22Rv1 (cell line): ENCODE measurements at regions not wholly inside any gene's neighbourhood (a gene's known extent, or its start where the extent isn't known, plus 50 kb on each side); places are given as distances from the start of the nearest gene placed in this dataset.
"Not testable (repeated sequence)": the region's sequence is repeated elsewhere in the genome, so short reads cannot be mapped to it uniquely, and the experiment has no call there.

Experiments
- H3K27ac ChIP-seq: fragments of 450-650 bp; 2 replicates; pipeline ENCODE4 v1.5.1; 2017
- ZFX ChIP-seq: fragments of 450-650 bp; IDR thresholded peaks from 2 replicates; pipeline ENCODE4 v1.6.1; 2017; ENCODE audit warnings: antibody characterized with exemption, borderline replicate concordance
- TF ChIP-seq, protein P1 (sequence below): fragments of 450-650 bp; IDR thresholded peaks from 2 replicates; pipeline ENCODE4 v1.5.1; 2017; ENCODE audit warnings: mild to moderate bottlenecking

- no peak for TF ChIP-seq ZFX
- TF ChIP-seq, protein P1, sequence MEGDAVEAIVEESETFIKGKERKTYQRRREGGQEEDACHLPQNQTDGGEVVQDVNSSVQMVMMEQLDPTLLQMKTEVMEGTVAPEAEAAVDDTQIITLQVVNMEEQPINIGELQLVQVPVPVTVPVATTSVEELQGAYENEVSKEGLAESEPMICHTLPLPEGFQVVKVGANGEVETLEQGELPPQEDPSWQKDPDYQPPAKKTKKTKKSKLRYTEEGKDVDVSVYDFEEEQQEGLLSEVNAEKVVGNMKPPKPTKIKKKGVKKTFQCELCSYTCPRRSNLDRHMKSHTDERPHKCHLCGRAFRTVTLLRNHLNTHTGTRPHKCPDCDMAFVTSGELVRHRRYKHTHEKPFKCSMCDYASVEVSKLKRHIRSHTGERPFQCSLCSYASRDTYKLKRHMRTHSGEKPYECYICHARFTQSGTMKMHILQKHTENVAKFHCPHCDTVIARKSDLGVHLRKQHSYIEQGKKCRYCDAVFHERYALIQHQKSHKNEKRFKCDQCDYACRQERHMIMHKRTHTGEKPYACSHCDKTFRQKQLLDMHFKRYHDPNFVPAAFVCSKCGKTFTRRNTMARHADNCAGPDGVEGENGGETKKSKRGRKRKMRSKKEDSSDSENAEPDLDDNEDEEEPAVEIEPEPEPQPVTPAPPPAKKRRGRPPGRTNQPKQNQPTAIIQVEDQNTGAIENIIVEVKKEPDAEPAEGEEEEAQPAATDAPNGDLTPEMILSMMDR: no peak
- H3K27ac ChIP-seq: no peak overlapping the region
These were observed 501.5 kb downstream of the SPATA31D1 start for GRCh38 chr9:82490019-82490499.

- H3K27ac ChIP-seq: not testable (repeated sequence)
These were observed 502.2 kb downstream of the SPATA31D1 start for GRCh38 chr9:82490821-82491220.

GRCh38 chr9:82491604-82492003 is 503.0 kb downstream of the SPATA31D1 start:
- H3K27ac ChIP-seq: no peak overlapping the region
- no peak for TF ChIP-seq ZFX

GRCh38 chr9:82492274-82492673 is 503.7 kb downstream of the SPATA31D1 start:
- TF ChIP-seq ZFX: no peak
- TF ChIP-seq, protein P1: no peak

DNA sequence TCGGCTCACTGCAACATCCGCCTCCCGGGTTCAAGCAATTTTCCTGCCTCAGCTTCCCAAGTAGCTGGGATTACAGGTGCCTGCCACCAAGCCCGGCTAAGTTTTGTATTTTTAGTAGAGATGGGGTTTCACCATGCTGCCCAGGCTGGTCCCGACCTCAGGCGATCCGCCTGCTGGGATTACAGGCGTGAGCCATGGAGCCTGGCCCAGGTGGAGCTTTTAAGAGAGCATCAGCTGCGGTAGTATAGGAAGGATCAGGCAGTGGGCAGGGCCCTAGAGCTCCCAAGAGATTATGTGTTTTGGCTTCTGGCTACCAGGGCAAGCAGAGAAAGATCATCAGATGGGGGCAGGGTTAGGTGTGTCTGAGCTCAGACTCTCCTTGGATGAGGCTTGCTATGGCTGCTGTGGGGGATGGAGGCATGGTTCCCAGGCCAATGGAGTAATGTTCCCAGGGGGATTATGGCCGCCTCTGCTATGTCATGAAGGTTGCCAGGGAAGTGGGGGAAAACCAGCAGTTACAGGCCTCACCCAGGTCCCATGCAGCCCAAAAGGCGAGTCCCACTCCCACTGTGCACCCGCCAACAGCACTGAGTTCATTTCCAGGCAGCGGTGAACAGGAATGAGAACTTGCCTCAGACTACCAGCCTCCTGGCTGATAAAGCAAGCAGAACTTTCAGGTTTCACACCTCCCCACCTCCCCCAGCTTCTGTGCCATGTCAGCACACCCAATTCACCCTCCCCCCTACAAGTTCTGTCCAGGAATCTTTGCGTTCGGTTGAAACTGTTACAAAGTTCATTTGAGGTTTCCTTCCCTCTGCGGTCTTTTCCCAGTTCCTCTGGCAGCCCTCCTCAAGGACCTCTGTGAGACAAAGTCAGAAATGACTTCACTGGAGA is 507.6 kb downstream of the SPATA31D1 start:
- TF ChIP-seq, protein P1: no peak
- TF ChIP-seq ZFX: no peak

More at GRCh38 chr9:82492274-82492673, 503.7 kb downstream of the SPATA31D1 start:
- no peak overlapping the region for H3K27ac ChIP-seq

GRCh38 chr9:82498541-82499317 is 510.2 kb downstream of the SPATA31D1 start:
- H3K27ac ChIP-seq: no peak overlapping the region
- no peak for TF ChIP-seq ZFX
- TF ChIP-seq, protein P1: no peak

More for the DNA sequence above, 507.6 kb downstream of the SPATA31D1 start:
- no peak overlapping the region for H3K27ac ChIP-seq

GRCh38 chr9:82499337-82499736 is 510.8 kb downstream of the SPATA31D1 start:
- no peak overlapping the region for H3K27ac ChIP-seq
- no peak for TF ChIP-seq ZFX
- TF ChIP-seq, protein P1: no peak

DNA sequence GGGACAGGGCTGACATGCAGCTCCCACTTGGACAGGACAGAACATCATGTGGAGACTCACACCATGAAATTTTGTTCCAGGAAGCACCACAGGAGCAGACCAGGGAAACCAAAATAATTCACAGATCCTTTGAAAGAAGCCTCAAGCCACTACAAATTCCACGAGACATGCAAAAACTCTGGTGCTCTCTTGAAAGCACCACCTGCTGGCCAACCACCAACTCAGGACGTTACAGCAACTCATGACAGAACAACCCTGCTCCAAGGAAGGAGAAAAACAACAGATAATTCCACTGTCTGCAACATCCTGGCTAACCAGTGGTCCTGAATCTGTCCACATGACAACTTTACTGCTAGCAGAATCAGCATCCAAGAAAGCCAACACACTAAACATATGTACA is 516.0 kb downstream of the SPATA31D1 start:
- H3K27ac ChIP-seq: no peak overlapping the region
- TF ChIP-seq ZFX: no peak
- TF ChIP-seq, protein P1: peak; percentile 11; the same call in 1 of the 2 replicates
